B cell (primary cell): ENCODE measurements at regions not wholly inside any gene's neighbourhood (a gene's known extent, or its start where the extent isn't known, plus 50 kb on each side); places are given as distances from the start of the nearest gene placed in this dataset.

ENCODE experiments used
- ATAC-seq: fragments of 200-7000 bp; cut with Tn5 transposase; one replicate; pipeline ENCODE4 v1.10.0; 2021; ENCODE audit warnings: low read depth, mild to moderate bottlenecking, moderate number of reproducible peaks, moderate library complexity
- CTCF ChIA-PET: fragments of 350-600 bp; sonication (Branson Sonifier 250); formaldehyde crosslinking; loops from one replicate; lab custom pipeline; 2021; ENCODE audit warnings: antibody characterized with exemption, inconsistent platforms; lab: Charles Lee
- POLR2A ChIA-PET: fragments of 350-600 bp; sonication (Branson Sonifier 250); formaldehyde crosslinking; loops from one replicate; lab custom pipeline; 2021; ENCODE audit warnings: antibody characterized with exemption; lab: Charles Lee
- DNase-seq: peaks from one replicate; pipeline ENCODE4 v3.0.0; 2013
- H2AFZ ChIP-seq: 2 replicates; pipeline ENCODE4 v1.6.1; 2012; ENCODE audit warnings: mild to moderate bottlenecking, low read depth, low read length; ENCODE audit not compliant: insufficient read depth, poor library complexity, severe bottlenecking
- H3K27ac ChIP-seq, 2 donors: 1 replicate in 1 of 2; 2 replicates in 1 of 2; pipeline ENCODE4 v1.5.1; 2012 to 2013; ENCODE audit warnings: low read length in 2 of 2, mild to moderate bottlenecking in 2 of 2, moderate library complexity in 1 of 2
- H3K27me3 ChIP-seq, 4 experiments: fragments of 200-600 bp in 1 of 4; sonication (generic) in 1 of 4; replicated peaks in 1 of 4; 1 replicate in 2 of 4; 2 replicates in 2 of 4; pipeline versions ENCODE4 v1.6.1 to v1.7.0; 2013 to 2016; ENCODE audit warnings: low read length in 3 of 4, mild to moderate bottlenecking in 2 of 4, mixed read lengths in 1 of 4, moderate library complexity in 1 of 4; ENCODE audit not compliant: insufficient read depth in 4 of 4, control insufficient read depth in 3 of 4; ENCODE audit errors: control extremely low read depth in 1 of 4
- H3K36me3 ChIP-seq, 2 experiments: replicated peaks in 1 of 2; 1 replicate in 1 of 2; 2 replicates in 1 of 2; pipeline versions ENCODE4 v1.6.1 to v1.7.1; 2013; ENCODE audit warnings: low read length in 1 of 2; ENCODE audit not compliant: insufficient read depth in 2 of 2, control insufficient read depth in 1 of 2; ENCODE audit errors: control extremely low read depth in 1 of 2, extremely low read depth in 1 of 2
- H3K4me1 ChIP-seq, 2 donors: fragments of 200-600 bp in 1 of 2; sonication (generic) in 1 of 2; 1 replicate in 1 of 2; 2 replicates in 1 of 2; pipeline versions ENCODE4 v1.5.1 to v1.6.1; 2013 to 2017; ENCODE audit warnings: low read length in 2 of 2; ENCODE audit not compliant: control insufficient read depth in 2 of 2, insufficient read depth in 2 of 2
- H3K4me2 ChIP-seq: replicated peaks from 2 replicates; pipeline ENCODE3; 2012; ENCODE audit warnings: mild to moderate bottlenecking, low read depth, low read length; ENCODE audit not compliant: poor library complexity, severe bottlenecking
- H3K4me3 ChIP-seq, 5 experiments: fragments of 200-600 bp in 1 of 5; sonication (generic) in 1 of 5; 1 replicate in 3 of 5; 2 replicates in 2 of 5; pipeline versions ENCODE4 v1.5.1 to v1.7.0; 2011 to 2016; ENCODE audit warnings: low read length in 4 of 5, mild to moderate bottlenecking in 4 of 5, low read depth in 2 of 5, control low read depth in 1 of 5, moderate library complexity in 1 of 5; ENCODE audit not compliant: insufficient read depth in 1 of 5; ENCODE audit errors: control extremely low read depth in 1 of 5, extremely low read depth in 1 of 5
- H3K79me2 ChIP-seq: fragments of 200-600 bp; sonication (generic); one replicate; pipeline ENCODE4 v1.6.0; 2016; ENCODE audit warnings: low read length; ENCODE audit not compliant: control insufficient read depth, insufficient read depth
- H3K9ac ChIP-seq: fragments of 200-600 bp; sonication (generic); 2 replicates; pipeline ENCODE4 v1.6.1; 2017; ENCODE audit warnings: mild to moderate bottlenecking, low read length, moderate library complexity
- H3K9me3 ChIP-seq, 3 donors: one replicate each; pipeline versions ENCODE4 v1.6.1 to v1.7.1; 2013; ENCODE audit warnings: low read length in 2 of 3; ENCODE audit not compliant: control insufficient read depth in 2 of 3, insufficient read depth in 1 of 3; ENCODE audit errors: control extremely low read depth in 1 of 3
- H4K20me1 ChIP-seq: 2 replicates; pipeline ENCODE4 v1.6.0; 2012; ENCODE audit warnings: mild to moderate bottlenecking, low read length; ENCODE audit not compliant: insufficient read depth, control insufficient read depth, poor library complexity, severe bottlenecking
- H3K27ac Mint-ChIP-seq: one replicate; pipeline ENCODE4 v1.8.0; 2021; ENCODE audit warnings: mixed read lengths
- H3K27me3 Mint-ChIP-seq: one replicate; pipeline ENCODE4 v1.8.0; 2021; ENCODE audit warnings: mixed read lengths
- H3K4me1 Mint-ChIP-seq: one replicate; pipeline ENCODE4 v1.8.0; 2021; ENCODE audit warnings: mixed read lengths
- H3K4me3 Mint-ChIP-seq: one replicate; pipeline ENCODE4 v1.8.0; 2021; ENCODE audit warnings: mixed read lengths
- H3K9me3 Mint-ChIP-seq: one replicate; pipeline ENCODE4 v1.8.0; 2022; ENCODE audit warnings: mixed read lengths; ENCODE audit not compliant: insufficient read depth
- CTCF ChIP-seq: fragments of 200-600 bp; IDR thresholded peaks from one replicate; pipeline ENCODE4 v1.8.0; 2022; ENCODE audit warnings: antibody characterized with exemption, mild to moderate bottlenecking
- EZH2 ChIP-seq: IDR thresholded peaks from 2 replicates; pipeline ENCODE4 v1.6.1; 2012; ENCODE audit warnings: borderline replicate concordance, low read depth, mild to moderate bottlenecking, moderate library complexity, low read length; ENCODE audit not compliant: insufficient read depth, poor library complexity, severe bottlenecking
- WGBS: methylation state at CpG from one replicate; pipeline ENCODE4 v1.1.5; 2013; ENCODE audit warnings: missing lambda C conversion rate; ENCODE audit not compliant: insufficient coverage; 5-methylcytosine and 5-hydroxymethylcytosine counted together
- intact Hi-C: fragments of 100-400 bp; cut with micrococcal nuclease; formaldehyde crosslinking; loops from one replicate; pipeline ENCODE4 v1.10.0; 2022

- Histone ChIP-seq H3K9me3 (no peaks in the 10 kb centered on the region), H3K27ac (no peak overlapping the region), H3K4me2 (no peak overlapping the region), H3K4me1 (no peaks in the 10 kb centered on the region), H3K27me3 (no peaks in the 10 kb centered on the region), H2AFZ (no peak overlapping the region), H3K4me3 (no peak overlapping the region), H3K79me2 (no peaks in the 10 kb centered on the region), H4K20me1 (no peaks in the 10 kb centered on the region), H3K36me3 (no peaks in the 10 kb centered on the region), H3K9ac (no peak overlapping the region)
- CTCF ChIA-PET, result no interaction called here
- DNase-seq (no peak), ATAC-seq (no peak)
- no peaks in the 10 kb centered on the region for H3K4me1 Mint-ChIP-seq
- POLR2A ChIA-PET, result no interaction called here
- intact Hi-C loops, result no loop called here
- no peak overlapping the region for H3K4me3 Mint-ChIP-seq
- H3K9me3 Mint-ChIP-seq, result no peaks in the 10 kb centered on the region
- no CpG with 5 or more reads among the region's 2 CpGs for WGBS
- TF ChIP-seq CTCF (no peak), EZH2 (no peak)
- no peaks in the 10 kb centered on the region for H3K27me3 Mint-ChIP-seq
- H3K27ac Mint-ChIP-seq, result no peak overlapping the region
Observed at GRCh38 chr4:20570981-20571715, 129.1 kb upstream of the PACRGL start.

- no peak overlapping the region for H2AFZ ChIP-seq
- H3K27me3 ChIP-seq, result no peaks in the 10 kb centered on the region
- H3K27me3 Mint-ChIP-seq, result no peaks in the 10 kb centered on the region
- no peaks in the 10 kb centered on the region for H3K9me3 Mint-ChIP-seq
- no peaks in the 10 kb centered on the region for H3K9me3 ChIP-seq
- no peaks in the 10 kb centered on the region for H3K36me3 ChIP-seq
- no peaks in the 10 kb centered on the region for H3K4me1 Mint-ChIP-seq
- CTCF ChIA-PET, result no interaction called here
- DNase-seq (no peak), ATAC-seq (no peak)
- H3K9ac ChIP-seq, result no peak overlapping the region
- no peak for TF ChIP-seq CTCF
- no peak for TF ChIP-seq EZH2
- intact Hi-C loops, result no loop called here
- no peaks in the 10 kb centered on the region for H3K79me2 ChIP-seq
- 98% methylated on average over 6 of the region's 8 CpGs for WGBS
- H4K20me1 ChIP-seq, result no peaks in the 10 kb centered on the region
- no peaks in the 10 kb centered on the region for H3K4me1 ChIP-seq
- H3K4me2 ChIP-seq, result no peak overlapping the region
- no peak overlapping the region for H3K27ac ChIP-seq
- H3K4me3 ChIP-seq, result no peak overlapping the region
- H3K4me3 Mint-ChIP-seq, result no peak overlapping the region
- POLR2A ChIA-PET, result no interaction called here
- no peak overlapping the region for H3K27ac Mint-ChIP-seq
Observed at GRCh38 chr4:20572976-20573375, 127.3 kb upstream of the PACRGL start.
